Epithelial cell of esophagus (primary cell): ENCODE measurements at regions not wholly inside any gene's neighbourhood (a gene's known extent, or its start where the extent isn't known, plus 50 kb on each side); places are given as distances from the start of the nearest gene placed in this dataset.

Experiments used
- DNase-seq: peaks from one replicate; pipeline ENCODE4 v3.0.0; 2010; ENCODE audit warnings: low read depth
- H3K4me3 ChIP-seq: 2 replicates; pipeline ENCODE4 v1.5.1; 2011; ENCODE audit warnings: mild to moderate bottlenecking, low read length, control low read depth
- CTCF ChIP-seq: IDR thresholded peaks from 2 replicates; pipeline ENCODE4 v1.5.1; 2011; ENCODE audit warnings: low read depth, mild to moderate bottlenecking, low read length, control low read depth, inconsistent platforms; ENCODE audit not compliant: insufficient read depth; ENCODE audit errors: missing control alignments

- DNase-seq = no peak
- H3K4me3 ChIP-seq = no peak overlapping the region
- TF ChIP-seq CTCF = no peak
Observed at GRCh38 chr3:106642161-106642560, 735.1 kb upstream of the CCDC54 start.

GRCh38 chr3:106643684-106644161 lies 733.5 kb upstream of the CCDC54 start:
- no peak for DNase-seq
- H3K4me3 ChIP-seq = no peak overlapping the region
- TF ChIP-seq CTCF = no peak

- no peak for DNase-seq
- TF ChIP-seq CTCF = no peak
- H3K4me3 ChIP-seq = no peak overlapping the region
Observed at GRCh38 chr3:106673926-106674569, 703.2 kb upstream of the CCDC54 start.

- H3K4me3 ChIP-seq = no peak overlapping the region
- TF ChIP-seq CTCF = no peak
- no peak for DNase-seq
Observed at GRCh38 chr3:106675451-106675850, 701.8 kb upstream of the CCDC54 start.

- DNase-seq = no peak
- H3K4me3 ChIP-seq = no peak overlapping the region
- no peak for TF ChIP-seq CTCF
Observed at GRCh38 chr3:106678657-106679390, 698.4 kb upstream of the CCDC54 start.

- no peak for TF ChIP-seq CTCF
- peak; percentile 80 for DNase-seq
- no peak overlapping the region for H3K4me3 ChIP-seq
Observed at GRCh38 chr3:106683953-106684620, 693.2 kb upstream of the CCDC54 start.
